ENCODE measurements at regions not wholly inside any gene's neighbourhood (a gene's known extent, or its start where the extent isn't known, plus 50 kb on each side); places are given as distances from the start of the nearest gene placed in this dataset.

DNA sequence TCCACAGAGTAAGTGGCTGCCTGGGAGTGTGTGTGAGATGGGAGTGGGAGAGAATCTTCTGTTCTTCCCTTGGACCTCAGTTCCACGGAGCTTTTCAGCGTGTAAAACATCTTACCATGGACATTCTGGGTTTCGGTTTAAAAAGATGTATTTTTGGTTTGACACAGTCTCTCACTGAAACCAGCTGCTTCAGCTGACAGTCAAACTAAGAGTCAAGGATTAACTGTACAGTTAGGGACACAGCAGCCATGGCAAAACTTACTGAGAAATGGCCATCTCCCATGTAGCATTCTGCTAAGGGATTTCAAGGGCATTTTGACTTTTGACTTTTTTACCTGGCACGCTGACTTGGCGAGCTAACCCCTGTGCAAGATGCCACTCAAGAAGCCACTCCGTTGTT is 93.8 kb upstream of the IL12B start (continued):
- TF ChIP-seq ZNF274 (IDR thresholded peaks at IDR 0.05; ENCODE audit: borderline replicate concordance, low read depth, low read length) (no peak), NFRKB (IDR thresholded peaks at IDR 0.05; ENCODE audit: low read depth) (no peak), ZFX (CRISPR knock-in tag; IDR thresholded peaks at IDR 0.05) (no peak), ARID1B (IDR thresholded peaks at IDR 0.05) (no peak), PATZ1 (CRISPR knock-in tag; IDR thresholded peaks at IDR 0.05; ENCODE audit: borderline replicate concordance) (no peak), SETDB1 (IDR thresholded peaks at IDR 0.05; ENCODE audit: low read length) (no peak), ATF1 (CRISPR knock-in tag; IDR thresholded peaks at IDR 0.05) (no peak), ATF1 (tag; IDR thresholded peaks at IDR 0.05) (no peak), TAL1 (IDR thresholded peaks at IDR 0.05) (no peak), ZNF699 (CRISPR knock-in tag; IDR thresholded peaks at IDR 0.05; ENCODE audit: insufficient replicate concordance) (no peak)
- TF ChIP-seq, protein P1, sequence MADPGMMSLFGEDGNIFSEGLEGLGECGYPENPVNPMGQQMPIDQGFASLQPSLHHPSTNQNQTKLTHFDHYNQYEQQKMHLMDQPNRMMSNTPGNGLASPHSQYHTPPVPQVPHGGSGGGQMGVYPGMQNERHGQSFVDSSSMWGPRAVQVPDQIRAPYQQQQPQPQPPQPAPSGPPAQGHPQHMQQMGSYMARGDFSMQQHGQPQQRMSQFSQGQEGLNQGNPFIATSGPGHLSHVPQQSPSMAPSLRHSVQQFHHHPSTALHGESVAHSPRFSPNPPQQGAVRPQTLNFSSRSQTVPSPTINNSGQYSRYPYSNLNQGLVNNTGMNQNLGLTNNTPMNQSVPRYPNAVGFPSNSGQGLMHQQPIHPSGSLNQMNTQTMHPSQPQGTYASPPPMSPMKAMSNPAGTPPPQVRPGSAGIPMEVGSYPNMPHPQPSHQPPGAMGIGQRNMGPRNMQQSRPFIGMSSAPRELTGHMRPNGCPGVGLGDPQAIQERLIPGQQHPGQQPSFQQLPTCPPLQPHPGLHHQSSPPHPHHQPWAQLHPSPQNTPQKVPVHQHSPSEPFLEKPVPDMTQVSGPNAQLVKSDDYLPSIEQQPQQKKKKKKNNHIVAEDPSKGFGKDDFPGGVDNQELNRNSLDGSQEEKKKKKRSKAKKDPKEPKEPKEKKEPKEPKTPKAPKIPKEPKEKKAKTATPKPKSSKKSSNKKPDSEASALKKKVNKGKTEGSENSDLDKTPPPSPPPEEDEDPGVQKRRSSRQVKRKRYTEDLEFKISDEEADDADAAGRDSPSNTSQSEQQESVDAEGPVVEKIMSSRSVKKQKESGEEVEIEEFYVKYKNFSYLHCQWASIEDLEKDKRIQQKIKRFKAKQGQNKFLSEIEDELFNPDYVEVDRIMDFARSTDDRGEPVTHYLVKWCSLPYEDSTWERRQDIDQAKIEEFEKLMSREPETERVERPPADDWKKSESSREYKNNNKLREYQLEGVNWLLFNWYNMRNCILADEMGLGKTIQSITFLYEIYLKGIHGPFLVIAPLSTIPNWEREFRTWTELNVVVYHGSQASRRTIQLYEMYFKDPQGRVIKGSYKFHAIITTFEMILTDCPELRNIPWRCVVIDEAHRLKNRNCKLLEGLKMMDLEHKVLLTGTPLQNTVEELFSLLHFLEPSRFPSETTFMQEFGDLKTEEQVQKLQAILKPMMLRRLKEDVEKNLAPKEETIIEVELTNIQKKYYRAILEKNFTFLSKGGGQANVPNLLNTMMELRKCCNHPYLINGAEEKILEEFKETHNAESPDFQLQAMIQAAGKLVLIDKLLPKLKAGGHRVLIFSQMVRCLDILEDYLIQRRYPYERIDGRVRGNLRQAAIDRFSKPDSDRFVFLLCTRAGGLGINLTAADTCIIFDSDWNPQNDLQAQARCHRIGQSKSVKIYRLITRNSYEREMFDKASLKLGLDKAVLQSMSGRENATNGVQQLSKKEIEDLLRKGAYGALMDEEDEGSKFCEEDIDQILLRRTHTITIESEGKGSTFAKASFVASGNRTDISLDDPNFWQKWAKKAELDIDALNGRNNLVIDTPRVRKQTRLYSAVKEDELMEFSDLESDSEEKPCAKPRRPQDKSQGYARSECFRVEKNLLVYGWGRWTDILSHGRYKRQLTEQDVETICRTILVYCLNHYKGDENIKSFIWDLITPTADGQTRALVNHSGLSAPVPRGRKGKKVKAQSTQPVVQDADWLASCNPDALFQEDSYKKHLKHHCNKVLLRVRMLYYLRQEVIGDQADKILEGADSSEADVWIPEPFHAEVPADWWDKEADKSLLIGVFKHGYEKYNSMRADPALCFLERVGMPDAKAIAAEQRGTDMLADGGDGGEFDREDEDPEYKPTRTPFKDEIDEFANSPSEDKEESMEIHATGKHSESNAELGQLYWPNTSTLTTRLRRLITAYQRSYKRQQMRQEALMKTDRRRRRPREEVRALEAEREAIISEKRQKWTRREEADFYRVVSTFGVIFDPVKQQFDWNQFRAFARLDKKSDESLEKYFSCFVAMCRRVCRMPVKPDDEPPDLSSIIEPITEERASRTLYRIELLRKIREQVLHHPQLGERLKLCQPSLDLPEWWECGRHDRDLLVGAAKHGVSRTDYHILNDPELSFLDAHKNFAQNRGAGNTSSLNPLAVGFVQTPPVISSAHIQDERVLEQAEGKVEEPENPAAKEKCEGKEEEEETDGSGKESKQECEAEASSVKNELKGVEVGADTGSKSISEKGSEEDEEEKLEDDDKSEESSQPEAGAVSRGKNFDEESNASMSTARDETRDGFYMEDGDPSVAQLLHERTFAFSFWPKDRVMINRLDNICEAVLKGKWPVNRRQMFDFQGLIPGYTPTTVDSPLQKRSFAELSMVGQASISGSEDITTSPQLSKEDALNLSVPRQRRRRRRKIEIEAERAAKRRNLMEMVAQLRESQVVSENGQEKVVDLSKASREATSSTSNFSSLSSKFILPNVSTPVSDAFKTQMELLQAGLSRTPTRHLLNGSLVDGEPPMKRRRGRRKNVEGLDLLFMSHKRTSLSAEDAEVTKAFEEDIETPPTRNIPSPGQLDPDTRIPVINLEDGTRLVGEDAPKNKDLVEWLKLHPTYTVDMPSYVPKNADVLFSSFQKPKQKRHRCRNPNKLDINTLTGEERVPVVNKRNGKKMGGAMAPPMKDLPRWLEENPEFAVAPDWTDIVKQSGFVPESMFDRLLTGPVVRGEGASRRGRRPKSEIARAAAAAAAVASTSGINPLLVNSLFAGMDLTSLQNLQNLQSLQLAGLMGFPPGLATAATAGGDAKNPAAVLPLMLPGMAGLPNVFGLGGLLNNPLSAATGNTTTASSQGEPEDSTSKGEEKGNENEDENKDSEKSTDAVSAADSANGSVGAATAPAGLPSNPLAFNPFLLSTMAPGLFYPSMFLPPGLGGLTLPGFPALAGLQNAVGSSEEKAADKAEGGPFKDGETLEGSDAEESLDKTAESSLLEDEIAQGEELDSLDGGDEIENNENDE (IDR thresholded peaks at IDR 0.05; ENCODE audit: low read depth, low read length): no peak
